GDM1 (cell line): ENCODE measurements at regions not wholly inside any gene's neighbourhood (a gene's known extent, or its start where the extent isn't known, plus 50 kb on each side); places are given as distances from the start of the nearest gene placed in this dataset.
"Not testable (repeated sequence)": the region's sequence is repeated elsewhere in the genome, so short reads cannot be mapped to it uniquely, and the experiment has no call there.

Experiments used
- DNase-seq: peaks from one replicate; lab custom pipeline; 2025; lab: John Stamatoyannopoulos, UW

DNA sequence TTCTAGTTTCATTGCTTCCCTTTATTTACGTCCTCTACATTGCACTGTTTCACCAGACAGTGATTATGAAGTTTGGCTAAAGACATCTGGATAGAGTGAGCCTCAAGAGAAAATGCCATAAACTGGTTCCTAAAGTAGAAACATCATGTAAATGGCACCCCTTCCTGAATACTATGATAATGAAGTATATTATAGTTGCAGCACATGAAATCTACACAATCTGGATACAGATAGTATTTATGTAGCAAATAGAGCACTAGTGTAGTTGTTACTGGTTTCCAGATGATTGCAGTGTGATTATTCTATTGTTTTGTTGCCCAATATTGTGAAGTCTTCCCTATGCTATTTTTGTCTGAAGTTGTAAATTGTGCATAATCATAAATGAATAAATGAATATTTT, 2786.9 kb upstream of the PCDH20 start:
- no peak for DNase-seq

DNA sequence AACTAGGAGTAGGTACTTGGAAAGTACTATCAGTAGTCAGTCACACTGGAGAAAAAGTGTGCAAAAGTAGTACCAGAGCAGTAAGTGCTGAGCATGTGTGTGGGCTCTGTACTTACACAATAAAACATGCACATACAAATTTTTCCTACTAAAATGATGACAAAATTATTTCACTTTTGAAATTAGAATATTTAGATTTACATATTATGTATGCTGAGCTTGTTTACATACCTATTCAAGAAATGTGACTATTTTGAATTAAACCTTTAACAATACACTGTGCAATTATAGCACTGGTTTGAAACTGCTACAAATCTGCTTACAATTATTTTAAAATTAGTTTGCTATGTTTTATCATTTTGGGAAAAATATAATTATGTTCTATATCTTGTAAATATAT, 2781.6 kb upstream of the PCDH20 start:
- DNase-seq, result no peak

DNA sequence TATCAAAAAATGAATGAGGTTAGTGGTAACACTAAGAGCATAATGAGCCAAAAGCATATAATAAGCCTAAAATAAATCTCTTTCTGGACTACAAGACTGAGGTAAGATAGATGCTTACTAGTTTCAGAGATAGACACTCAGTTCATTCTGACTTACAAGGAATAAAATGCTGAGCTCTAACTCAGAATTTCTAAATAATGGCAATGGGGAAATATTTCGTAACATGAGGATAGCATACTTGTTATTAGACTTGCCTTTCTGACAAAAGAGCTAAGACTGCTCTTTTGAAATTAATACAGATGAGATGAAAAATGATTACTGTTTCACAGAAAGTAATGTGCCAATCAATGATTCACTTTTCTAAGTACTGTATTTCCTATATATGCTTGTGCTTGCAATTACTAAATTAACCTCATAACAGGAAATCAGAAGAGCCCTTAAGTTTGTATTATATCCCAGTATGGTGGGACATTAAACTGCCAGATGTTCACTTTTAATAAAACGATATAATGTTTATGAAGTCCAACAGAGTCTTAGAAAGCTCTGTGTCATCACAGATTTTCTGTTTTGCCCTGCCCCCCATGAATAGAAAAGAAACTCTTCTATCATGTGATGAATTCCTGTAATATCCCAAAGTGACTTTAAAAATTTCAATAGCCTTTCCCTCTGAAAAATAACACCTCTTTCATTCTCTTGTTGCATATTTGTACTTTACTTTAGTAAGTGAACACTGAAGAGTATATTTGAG, 2771.0 kb upstream of the PCDH20 start:
- DNase-seq, result no peak

DNA sequence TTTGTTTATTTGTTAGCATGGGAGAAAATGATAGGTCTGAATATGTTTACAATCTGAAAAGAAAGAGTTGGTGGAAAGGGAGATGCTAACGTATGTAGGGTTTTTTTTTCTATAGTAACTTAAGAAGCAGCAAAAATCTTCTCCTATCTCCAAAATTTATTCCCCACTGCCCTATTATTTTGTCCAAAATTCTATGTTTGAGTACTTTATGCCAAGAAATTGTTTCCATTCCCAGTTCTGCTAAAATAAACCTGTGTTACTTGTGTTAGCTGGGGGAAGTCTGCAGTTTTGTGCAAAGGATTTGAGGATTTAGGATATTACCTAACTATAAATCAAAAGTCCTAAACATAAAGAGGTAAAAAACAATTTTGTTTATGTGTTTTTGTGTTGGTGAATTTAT, 2770.4 kb upstream of the PCDH20 start:
- no peak for DNase-seq

DNA sequence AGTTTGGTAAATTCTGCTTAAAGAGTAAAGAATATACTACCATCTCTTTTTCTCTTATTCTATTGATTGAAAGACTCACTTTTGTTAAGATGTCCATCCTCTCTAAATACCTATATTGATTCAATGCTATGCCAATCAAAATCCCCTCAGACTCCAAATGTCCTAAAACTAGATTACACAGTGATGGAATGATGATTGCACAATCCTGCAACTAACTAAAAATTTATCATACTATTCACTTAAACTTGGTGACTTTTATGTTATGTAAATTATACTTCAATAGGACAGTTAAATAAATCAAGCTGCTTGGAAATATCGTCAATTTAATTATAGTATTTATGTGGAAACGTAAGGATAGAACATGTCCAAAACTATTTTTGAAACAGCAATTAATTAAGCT, 2765.1 kb upstream of the PCDH20 start:
- DNase-seq, result no peak

DNA sequence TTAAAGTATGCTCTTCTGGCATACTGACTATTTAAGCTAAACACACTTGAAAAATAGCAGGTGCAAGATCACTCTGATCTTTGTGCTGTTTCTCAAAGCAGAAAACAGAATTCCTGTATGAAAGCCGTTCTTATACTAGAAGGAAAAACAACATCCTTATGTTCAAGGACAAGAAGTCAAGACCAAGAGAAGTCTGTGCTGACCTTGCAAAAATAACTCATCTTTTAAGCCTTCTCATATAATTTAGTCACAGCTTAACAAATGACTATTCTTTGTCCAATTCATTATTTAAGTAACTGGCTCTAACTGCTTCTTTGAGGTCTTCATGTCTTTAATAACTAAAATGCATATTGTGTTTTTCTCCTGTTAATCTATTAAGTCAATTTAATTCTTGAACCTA, 2750.2 kb upstream of the PCDH20 start:
- DNase-seq, result no peak

DNA sequence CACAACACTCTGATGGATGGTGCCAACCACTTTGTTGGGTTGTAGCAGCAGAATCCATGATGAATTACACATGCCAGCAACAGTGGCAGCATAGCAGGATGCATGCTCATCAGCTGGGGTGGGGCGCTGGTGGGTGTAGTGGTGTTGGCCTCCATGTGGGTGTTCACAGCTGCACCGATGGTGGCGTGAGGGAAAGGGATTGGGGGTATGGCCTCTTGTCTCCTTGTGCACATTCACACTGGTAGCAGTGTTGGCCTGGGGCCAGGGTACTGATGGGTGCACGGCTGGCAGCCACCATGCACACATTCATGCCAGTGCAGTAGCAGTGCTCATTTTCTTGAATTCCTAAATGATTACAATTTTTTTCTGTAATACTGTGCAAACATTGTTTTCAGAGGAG, 2748.8 kb upstream of the PCDH20 start:
- DNase-seq, result no peak

DNA sequence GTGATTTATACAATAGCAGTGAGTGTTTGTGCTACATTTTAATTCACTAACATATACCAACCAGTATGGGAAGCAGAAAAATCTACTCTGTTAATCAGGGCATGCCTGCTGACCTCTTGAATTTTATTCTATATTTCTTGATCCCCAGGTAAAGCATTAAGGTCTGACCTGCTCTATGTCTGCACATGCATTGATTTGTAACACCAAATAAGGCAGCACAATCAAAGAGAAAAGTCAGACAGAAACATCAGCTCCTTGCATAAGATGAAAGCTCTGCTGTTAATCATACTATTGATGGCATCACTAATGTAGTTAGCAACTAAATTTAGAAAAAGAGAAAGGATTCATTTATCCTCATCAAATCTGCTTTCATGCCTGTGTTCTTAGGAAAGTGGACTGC, 2744.8 kb upstream of the PCDH20 start:
- DNase-seq, result no peak

DNA sequence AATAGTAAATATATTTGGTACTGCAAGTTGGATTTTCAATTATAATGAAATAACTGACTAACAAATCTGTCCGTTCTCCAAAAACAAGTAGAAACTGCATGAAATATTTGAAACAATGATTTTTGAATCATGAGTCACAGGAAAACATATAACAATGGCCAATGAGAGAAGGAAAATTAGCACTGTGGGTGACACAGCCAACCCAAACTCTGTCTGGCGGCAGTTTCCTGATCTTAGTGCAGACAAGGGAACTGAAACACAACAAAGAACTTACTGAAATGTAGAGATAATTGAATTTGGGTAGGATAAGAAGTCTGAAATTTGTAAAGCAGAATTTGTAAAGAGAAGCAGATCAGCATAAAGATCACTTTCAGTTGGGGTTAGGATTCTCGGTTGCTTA, 2743.3 kb upstream of the PCDH20 start:
- no peak for DNase-seq

DNA sequence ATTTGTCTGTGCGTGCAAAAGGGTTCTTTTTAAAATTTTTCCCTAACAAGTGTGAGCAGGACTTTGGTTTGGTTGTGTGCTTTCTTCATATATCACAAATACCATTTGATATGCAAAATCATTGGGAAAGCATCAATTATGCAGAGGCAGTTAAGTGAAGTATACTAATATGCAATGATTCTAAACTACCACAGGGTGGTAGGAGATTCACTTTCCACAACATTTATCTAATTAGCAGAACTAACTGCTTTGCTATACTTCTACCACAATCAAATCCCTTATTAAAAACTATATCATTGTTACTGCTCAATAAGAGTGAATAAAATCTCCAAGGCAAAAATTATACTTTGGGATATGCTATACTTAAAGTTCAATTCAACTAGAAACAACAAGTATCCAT, 2738.9 kb upstream of the PCDH20 start:
- no peak for DNase-seq

DNA sequence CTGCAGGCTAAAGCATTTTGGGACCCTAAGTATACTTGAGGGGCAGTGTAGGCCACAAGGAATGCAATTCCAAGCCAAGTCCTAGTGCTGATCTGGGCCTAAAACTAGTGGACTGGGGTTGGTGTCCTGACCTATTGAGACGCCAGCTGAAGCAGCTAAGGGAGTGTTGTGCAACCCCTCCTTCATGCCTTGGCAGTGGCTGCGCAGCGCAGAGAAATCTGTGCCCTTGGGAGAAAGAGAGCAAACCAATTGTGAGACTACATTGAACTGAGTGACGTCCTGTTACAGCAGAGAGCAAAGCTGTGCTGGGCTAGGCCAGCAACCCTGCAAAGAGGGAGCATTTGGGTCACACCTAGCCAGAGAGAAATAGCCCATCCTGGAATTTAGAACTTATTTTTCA, 2715.0 kb upstream of the PCDH20 start:
- no peak for DNase-seq

DNA sequence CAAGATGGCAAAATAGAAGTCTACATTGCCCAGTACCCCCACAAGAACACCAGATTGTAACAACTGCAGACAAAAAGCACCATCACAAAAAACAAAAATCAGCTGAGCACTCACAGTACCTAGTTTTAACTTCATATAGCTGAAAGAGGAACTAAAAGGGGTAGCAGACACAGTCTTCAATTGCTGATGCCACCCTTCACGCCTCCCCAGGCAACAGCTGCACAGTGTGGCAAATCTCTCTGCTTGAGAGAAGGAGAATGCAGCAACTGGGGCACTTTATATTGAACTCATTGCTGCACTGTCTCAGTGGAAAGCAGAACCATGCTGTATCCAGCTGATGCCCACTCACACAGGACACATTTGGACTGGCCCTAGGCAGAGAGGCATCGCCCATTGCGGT, 2714.5 kb upstream of the PCDH20 start:
- DNase-seq, result peak; percentile 56

DNA sequence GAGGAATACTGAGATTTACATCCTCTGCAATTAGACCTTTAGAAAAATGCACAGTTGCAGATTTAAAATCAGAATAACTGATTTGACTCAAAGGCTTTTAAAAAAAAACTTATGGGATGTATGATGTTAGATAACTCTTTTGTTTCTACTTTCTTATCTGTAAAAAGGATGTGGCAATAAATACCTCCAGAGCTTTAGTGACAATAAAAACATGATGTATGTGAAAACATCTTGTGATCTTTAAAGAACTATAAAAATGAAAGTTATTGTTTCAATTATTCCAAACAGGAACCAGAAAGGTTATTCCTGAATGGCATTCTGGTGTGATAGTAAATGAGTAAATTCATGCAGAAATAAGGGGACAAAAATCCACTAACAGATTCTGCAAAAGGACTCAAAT, 2712.2 kb upstream of the PCDH20 start:
- DNase-seq, result no peak

DNA sequence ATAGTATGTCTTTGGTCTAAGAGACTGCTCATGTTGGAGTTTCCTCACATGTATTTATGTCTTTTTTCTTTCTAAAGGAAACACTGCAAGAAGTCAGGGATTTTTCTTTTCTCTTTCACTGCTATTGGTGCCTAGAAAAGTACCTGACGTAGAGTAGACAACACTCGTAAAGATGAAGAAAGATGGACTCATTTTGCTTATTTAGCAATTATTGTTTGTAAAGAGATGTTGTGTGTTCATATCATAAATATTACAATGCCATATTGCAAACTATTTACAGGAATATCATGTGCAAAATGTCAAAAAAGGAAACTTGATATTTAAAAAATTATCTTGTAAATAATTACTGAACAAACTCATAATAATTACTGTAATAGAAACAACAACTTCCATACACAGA, 2711.5 kb upstream of the PCDH20 start:
- DNase-seq, result no peak

DNA sequence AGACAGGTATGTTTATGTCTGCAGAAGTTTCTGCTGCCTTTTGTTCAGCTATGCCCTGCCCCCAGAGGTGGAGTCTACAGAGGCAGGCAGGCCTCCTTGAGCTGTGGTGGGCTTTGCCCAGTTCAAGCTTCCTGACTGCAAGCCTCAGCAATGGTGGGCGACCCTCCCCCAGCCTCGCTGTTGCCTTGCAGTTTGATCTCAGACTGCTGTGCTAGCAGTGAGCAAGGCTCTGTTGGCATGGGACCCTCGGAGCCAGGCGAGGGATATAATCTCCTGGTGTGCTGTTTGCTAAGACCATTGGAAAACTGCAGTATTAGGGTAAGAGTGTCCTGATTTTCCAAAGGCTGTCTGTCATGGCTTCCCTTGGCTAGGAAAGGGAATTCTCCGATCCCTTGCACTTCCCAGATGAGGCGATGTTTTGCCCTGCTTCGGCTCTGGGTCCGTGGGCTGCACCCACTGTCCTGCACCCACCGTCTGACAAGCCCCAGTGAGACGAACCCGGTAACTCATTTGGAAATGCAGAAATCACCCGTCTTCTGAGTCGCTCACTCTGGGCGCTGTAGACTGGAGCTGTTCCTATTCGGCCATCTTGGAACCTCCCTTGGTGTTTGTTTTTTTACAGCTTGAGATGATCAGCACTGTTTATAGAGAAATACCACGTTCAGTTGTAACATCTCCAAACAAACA, 2705.5 kb upstream of the PCDH20 start:
- not testable (repeated sequence) for DNase-seq

DNA sequence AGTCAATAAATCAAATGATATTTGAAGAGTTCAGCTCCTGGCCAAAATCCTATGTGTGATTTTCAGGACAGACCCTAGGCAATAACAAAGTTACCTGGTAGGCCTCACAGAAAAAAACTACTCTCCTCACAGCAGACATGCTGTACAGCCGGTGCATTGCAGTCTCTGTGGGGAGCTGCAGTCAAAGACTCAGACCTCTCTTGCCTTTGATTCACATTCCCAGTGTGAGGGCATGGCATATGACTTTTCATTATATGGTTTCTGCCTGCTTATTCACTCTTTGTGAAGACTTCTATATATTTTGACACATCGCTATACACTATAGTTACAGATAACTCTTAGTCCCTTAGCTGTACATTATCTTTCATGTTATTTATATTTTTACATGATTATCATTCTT, 2684.3 kb upstream of the PCDH20 start:
- no peak for DNase-seq

DNA sequence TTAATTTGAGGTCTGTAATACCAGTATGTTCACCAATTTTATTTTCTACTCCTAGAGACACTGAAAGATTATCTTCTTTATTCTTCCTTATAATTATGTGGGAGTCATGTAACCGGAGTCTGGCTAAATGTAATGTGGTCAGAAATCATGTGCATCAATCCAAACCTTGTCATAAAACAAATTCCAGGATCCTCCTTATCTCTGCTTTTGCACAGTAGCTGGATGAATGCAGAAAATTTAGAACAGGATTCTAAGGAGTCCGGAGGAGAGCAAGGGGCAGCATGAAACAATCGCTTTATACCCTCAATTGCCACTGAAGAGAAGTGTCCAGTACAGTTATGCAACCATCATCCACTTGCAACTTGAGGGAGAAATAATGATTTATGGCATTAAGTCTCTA, 2674.7 kb upstream of the PCDH20 start:
- DNase-seq, result no peak

DNA sequence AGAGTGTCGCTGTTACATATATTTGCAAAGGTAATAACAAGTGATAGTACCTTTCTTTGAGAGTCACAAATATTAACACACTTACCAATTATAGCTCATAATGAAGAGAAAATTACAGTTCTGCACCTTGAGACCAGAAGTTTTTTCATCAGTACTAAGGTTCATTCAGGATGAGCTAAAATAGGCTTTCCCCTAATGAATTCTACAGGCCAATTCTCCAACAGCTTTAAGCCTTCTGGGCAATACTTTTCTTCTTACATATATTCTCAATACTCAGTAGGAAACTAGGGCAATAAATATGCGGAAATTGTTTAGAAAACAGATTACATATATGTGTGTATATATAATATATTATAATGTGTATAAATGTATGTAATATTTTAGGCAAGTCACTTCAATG, 2672.8 kb upstream of the PCDH20 start:
- DNase-seq, result no peak

DNA sequence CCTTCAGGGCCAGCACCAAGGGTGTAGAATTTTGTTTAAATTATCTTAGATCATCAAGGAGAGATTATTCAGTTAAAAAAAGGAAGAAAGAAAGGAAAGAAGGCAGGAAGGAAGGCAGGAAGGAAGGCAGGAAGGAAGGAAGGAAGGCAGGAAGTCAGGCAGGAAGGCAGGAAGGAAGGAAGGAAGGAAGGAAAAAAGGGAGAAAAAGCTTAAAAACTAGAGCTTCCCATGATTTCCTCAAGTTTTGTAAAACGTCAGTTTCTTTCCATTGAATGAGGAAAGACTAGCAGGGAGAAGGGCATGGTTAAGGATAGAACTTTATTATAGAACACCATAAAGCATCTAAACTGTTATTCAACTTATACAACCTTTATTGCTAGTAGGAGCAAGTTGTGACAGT, 2672.0 kb upstream of the PCDH20 start:
- no peak for DNase-seq

DNA sequence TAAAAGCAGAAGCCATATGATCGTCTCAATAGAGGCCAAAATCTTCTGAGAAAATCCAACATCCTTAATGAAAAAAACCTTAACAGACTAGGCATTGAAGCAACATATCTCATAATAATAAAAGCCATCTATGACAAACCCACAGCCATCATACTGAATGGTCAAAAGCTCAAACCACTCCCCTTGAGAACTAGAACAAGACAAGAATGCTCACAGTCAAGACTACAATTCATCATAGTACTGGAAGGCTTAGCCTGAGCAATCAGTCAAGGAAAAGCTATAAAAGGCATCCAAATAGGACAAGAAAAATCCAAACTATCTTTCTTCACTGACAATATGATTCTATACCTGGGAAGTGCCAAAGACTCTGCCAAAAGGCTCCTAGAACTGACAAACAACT, 2668.2 kb upstream of the PCDH20 start:
- no peak for DNase-seq

DNA sequence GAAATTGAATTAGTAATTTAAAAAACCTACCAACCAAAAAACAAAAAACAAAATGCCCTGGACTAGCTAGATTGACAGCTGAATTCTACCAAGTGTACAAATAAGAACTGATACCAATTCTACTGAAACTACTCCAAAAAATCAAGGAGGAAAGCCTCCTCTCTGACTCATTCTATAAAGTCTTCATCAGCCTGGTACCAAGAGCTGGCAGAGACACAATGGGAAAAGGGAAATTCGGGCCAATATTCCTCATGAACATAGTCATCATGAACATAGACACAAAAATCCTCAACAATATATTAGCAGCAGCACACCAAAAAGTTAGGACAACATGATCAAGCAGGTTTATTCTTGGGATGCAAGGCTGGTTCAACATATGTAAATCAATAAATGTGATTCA, 2667.7 kb upstream of the PCDH20 start:
- no peak for DNase-seq

DNA sequence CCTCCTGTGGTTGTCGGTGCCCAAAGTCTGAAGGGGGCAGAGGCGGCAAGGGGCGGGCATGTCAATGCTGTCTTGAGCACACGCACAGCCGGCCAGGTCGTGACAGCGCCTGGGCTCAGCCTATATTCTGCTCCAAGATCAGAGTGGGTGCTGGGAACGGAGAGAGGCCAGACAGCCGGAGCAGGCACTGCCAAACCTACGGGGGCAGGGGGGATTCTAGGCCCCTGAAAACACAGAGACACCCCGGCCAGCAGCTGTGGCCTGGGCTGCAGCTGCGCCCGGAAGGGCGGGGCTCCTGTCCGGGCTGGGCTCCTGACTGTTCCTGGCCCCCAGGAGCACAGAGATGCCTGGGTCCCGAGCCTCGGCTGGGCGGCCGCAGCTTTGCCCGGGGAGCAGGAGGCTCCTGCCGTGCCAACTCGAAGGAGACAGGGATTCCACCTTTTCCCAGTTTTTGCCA, 2662.9 kb upstream of the PCDH20 start:
- DNase-seq, result no peak

DNA sequence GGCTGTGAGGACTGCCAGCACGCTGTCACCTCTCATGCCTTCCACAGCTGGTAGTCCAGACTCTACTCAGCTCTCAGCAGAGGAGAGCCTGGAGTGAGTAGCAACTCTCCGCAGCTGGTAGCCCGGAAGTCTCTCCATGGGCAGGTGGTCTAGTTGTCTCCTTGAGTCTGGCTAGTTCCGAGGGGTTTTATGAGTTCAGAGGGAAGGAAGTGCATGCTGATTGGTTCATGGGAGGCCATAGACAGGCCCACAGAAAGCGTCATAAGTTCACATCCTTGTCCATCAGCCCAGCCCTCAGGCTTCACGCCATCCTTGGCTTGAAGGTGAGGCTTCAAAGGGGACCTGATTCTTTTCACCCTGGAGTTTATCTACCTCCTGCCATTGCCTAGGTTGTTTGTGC, 2662.4 kb upstream of the PCDH20 start:
- DNase-seq, result no peak
